CD4-positive, CD25-positive, alpha-beta regulatory T cell (primary cell): ENCODE measurements at regions not wholly inside any gene's neighbourhood (a gene's known extent, or its start where the extent isn't known, plus 50 kb on each side); places are given as distances from the start of the nearest gene placed in this dataset.

Source experiments
- ATAC-seq, 2 donors: fragments of 150-1000 bp; cut with Tn5 transposase; one replicate each; pipeline ENCODE4 v1.10.0; 2021; ENCODE audit warnings: low read depth in 2 of 2, moderate number of reproducible peaks in 2 of 2, moderate library complexity in 1 of 2
- DNase-seq, 3 donors: peaks; one replicate each; pipeline versions ENCODE4 v3.0.0 to v3.0.0-alpha.2; 2012 to 2022; ENCODE audit warnings: mixed read lengths in 1 of 3
- H3K27ac ChIP-seq: one replicate; pipeline ENCODE4 v1.7.0; 2013; ENCODE audit warnings: mild to moderate bottlenecking, low read length; ENCODE audit not compliant: insufficient read depth, poor library complexity, severe bottlenecking
- H3K27me3 ChIP-seq: one replicate; pipeline ENCODE4 v1.7.0; 2013; ENCODE audit warnings: low read length; ENCODE audit not compliant: control insufficient read depth, insufficient read depth
- H3K36me3 ChIP-seq: one replicate; pipeline ENCODE4 v1.7.0; 2013; ENCODE audit warnings: mild to moderate bottlenecking, low read length, moderate library complexity; ENCODE audit not compliant: control insufficient read depth, insufficient read depth
- H3K4me1 ChIP-seq: 2 replicates; pipeline ENCODE4 v1.7.0; 2013; ENCODE audit warnings: mild to moderate bottlenecking, low read length; ENCODE audit not compliant: insufficient read depth, control insufficient read depth, poor library complexity, severe bottlenecking
- H3K4me3 ChIP-seq: one replicate; pipeline ENCODE4 v1.7.0; 2013; ENCODE audit warnings: low read depth, mild to moderate bottlenecking, low read length, moderate library complexity
- H3K9me3 ChIP-seq, 2 experiments: 1 replicate in 1 of 2; 2 replicates in 1 of 2; pipeline ENCODE4 v1.7.0; 2013; ENCODE audit warnings: low read length in 2 of 2, mild to moderate bottlenecking in 1 of 2, moderate library complexity in 1 of 2; ENCODE audit not compliant: control insufficient read depth in 2 of 2
- H3K27ac Mint-ChIP-seq, 3 donors: one replicate each; pipeline ENCODE4 v1.8.0; 2020 to 2022; ENCODE audit warnings: mild to moderate bottlenecking in 3 of 3, mixed read lengths in 3 of 3, moderate library complexity in 2 of 3
- H3K27me3 Mint-ChIP-seq: one replicate; pipeline ENCODE4 v1.8.0; 2022; ENCODE audit warnings: mild to moderate bottlenecking, mixed read lengths
- H3K36me3 Mint-ChIP-seq: one replicate; pipeline ENCODE4 v1.8.0; 2020; ENCODE audit warnings: mixed read lengths
- H3K4me1 Mint-ChIP-seq, 4 donors: one replicate each; pipeline ENCODE4 v1.8.0; 2020 to 2022; ENCODE audit warnings: mixed read lengths in 4 of 4, mild to moderate bottlenecking in 1 of 4
- H3K4me3 Mint-ChIP-seq, 4 donors: one replicate each; pipeline ENCODE4 v1.8.0; 2020 to 2022; ENCODE audit warnings: mild to moderate bottlenecking in 4 of 4, mixed read lengths in 4 of 4, moderate library complexity in 3 of 4
- H3K9me3 Mint-ChIP-seq, 7 donors: one replicate each; pipeline ENCODE4 v1.8.0; 2020 to 2022; ENCODE audit warnings: mixed read lengths in 7 of 7, mild to moderate bottlenecking in 3 of 7, moderate library complexity in 2 of 7

GRCh38 chr14:97724265-97724731 lies 927.1 kb downstream of the VRK1 start:
- Mint-ChIP-seq H3K36me3 (peaks cover 8% of the 10 kb centered on the region), H3K27ac (peak overlapping the region; percentile 88 to 97 (median 96)), H3K9me3 (peaks cover 0 to 2% (median 0%) of the 10 kb centered on the region in 7 donors), H3K4me1 (peaks cover 43 to 86% (median 60%) of the 10 kb centered on the region in 4 donors), H3K4me3 (peak overlapping the region; percentile 71 to 91 (median 85)), H3K27me3 (peaks cover 5% of the 10 kb centered on the region)
- peak; percentile 90 to 93 for ATAC-seq
- Histone ChIP-seq H3K4me1 (peaks cover 48% of the 10 kb centered on the region), H3K27me3 (no peaks in the 10 kb centered on the region), H3K27ac (peak overlapping the region; percentile 78), H3K36me3 (no peaks in the 10 kb centered on the region), H3K4me3 (peak overlapping the region; percentile 78), H3K9me3 (no peaks in the 10 kb centered on the region)
- DNase-seq = peak in 2 of 3 donors; percentile 52 to 86

GRCh38 chr14:97726676-97727075 lies 929.5 kb downstream of the VRK1 start:
- Mint-ChIP-seq H3K4me3 (peak overlapping the region in 3 of 4 donors; percentile 37 to 59 (median 41)), H3K36me3 (peaks cover 4% of the 10 kb centered on the region), H3K4me1 (peaks cover 39 to 78% (median 45%) of the 10 kb centered on the region in 4 donors), H3K27me3 (no peaks in the 10 kb centered on the region), H3K27ac (peak overlapping the region; percentile 88 to 92 (median 90)), H3K9me3 (peaks cover 0 to 2% (median 0%) of the 10 kb centered on the region in 7 donors)
- Histone ChIP-seq H3K27me3 (no peaks in the 10 kb centered on the region), H3K36me3 (no peaks in the 10 kb centered on the region), H3K4me1 (peaks cover 31% of the 10 kb centered on the region), H3K27ac (no peak overlapping the region), H3K4me3 (no peak overlapping the region), H3K9me3 (no peaks in the 10 kb centered on the region)
- ATAC-seq = no peak
- DNase-seq = peak in 1 of 3 donors; percentile 35

- H3K36me3 Mint-ChIP-seq = no peaks in the 10 kb centered on the region
Observed at GRCh38 chr14:97730706-97731105, 933.5 kb downstream of the VRK1 start.

GRCh38 chr14:97731800-97732199 lies 934.6 kb downstream of the VRK1 start:
- DNase-seq (no peak), ATAC-seq (peak; percentile 28 to 37)
- Histone ChIP-seq H3K9me3 (no peaks in the 10 kb centered on the region), H3K27ac (no peak overlapping the region), H3K4me1 (no peaks in the 10 kb centered on the region), H3K36me3 (no peaks in the 10 kb centered on the region), H3K4me3 (no peak overlapping the region), H3K27me3 (no peaks in the 10 kb centered on the region)
- peaks cover 3 to 34% (median 19%) of the 10 kb centered on the region in 4 donors for H3K4me1 Mint-ChIP-seq
- H3K27me3 Mint-ChIP-seq = peaks cover 4% of the 10 kb centered on the region
- peak overlapping the region in 2 of 3 donors; percentile 44 to 82 for H3K27ac Mint-ChIP-seq
- H3K36me3 Mint-ChIP-seq = no peaks in the 10 kb centered on the region
- H3K9me3 Mint-ChIP-seq = peaks cover 0 to 2% (median 0%) of the 10 kb centered on the region in 7 donors
- no peak overlapping the region for H3K4me3 Mint-ChIP-seq

More at GRCh38 chr14:97730706-97731105, 933.5 kb downstream of the VRK1 start:
- ATAC-seq (peak; percentile 37 to 50), DNase-seq (peak in 1 of 3 donors; percentile 22)
- peak overlapping the region in 2 of 4 donors; percentile 13 to 15 for H3K4me3 Mint-ChIP-seq
- H3K9me3 Mint-ChIP-seq = peaks cover 0 to 2% (median 0%) of the 10 kb centered on the region in 7 donors
- H3K4me3 ChIP-seq = no peak overlapping the region
- H3K27ac ChIP-seq = no peak overlapping the region
- H3K27ac Mint-ChIP-seq = peak overlapping the region; percentile 36 to 82 (median 43)
- H3K4me1 Mint-ChIP-seq = peaks cover 10 to 45% (median 25%) of the 10 kb centered on the region in 4 donors
- peaks cover 2% of the 10 kb centered on the region for H3K4me1 ChIP-seq
- H3K27me3 Mint-ChIP-seq = no peaks in the 10 kb centered on the region
- no peaks in the 10 kb centered on the region for H3K27me3 ChIP-seq
- no peaks in the 10 kb centered on the region for H3K36me3 ChIP-seq
- no peaks in the 10 kb centered on the region for H3K9me3 ChIP-seq

GRCh38 chr14:97747316-97747715 lies 950.1 kb downstream of the VRK1 start:
- H3K4me1 Mint-ChIP-seq = peaks cover 0 to 2% (median 0%) of the 10 kb centered on the region in 4 donors
- Histone ChIP-seq H3K27ac (no peak overlapping the region), H3K4me1 (no peaks in the 10 kb centered on the region), H3K4me3 (no peak overlapping the region), H3K9me3 (no peaks in the 10 kb centered on the region), H3K27me3 (no peaks in the 10 kb centered on the region), H3K36me3 (no peaks in the 10 kb centered on the region)
- DNase-seq = no peak
- ATAC-seq = no peak
- no peaks in the 10 kb centered on the region for H3K27me3 Mint-ChIP-seq
- no peak overlapping the region for H3K27ac Mint-ChIP-seq
- peaks cover 0 to 6% (median 0%) of the 10 kb centered on the region in 7 donors for H3K9me3 Mint-ChIP-seq
- H3K36me3 Mint-ChIP-seq = peaks cover 4% of the 10 kb centered on the region
- no peak overlapping the region for H3K4me3 Mint-ChIP-seq

- peaks cover 0 to 6% (median 0%) of the 10 kb centered on the region in 7 donors for H3K9me3 Mint-ChIP-seq
- Histone ChIP-seq H3K4me1 (no peaks in the 10 kb centered on the region), H3K36me3 (no peaks in the 10 kb centered on the region), H3K9me3 (no peaks in the 10 kb centered on the region), H3K27ac (no peak overlapping the region), H3K27me3 (no peaks in the 10 kb centered on the region), H3K4me3 (no peak overlapping the region)
- no peak for DNase-seq
- H3K27me3 Mint-ChIP-seq = no peaks in the 10 kb centered on the region
- no peak overlapping the region for H3K27ac Mint-ChIP-seq
- no peak overlapping the region for H3K4me3 Mint-ChIP-seq
- H3K4me1 Mint-ChIP-seq = peaks cover 0 to 2% (median 0%) of the 10 kb centered on the region in 4 donors
- peaks cover 4% of the 10 kb centered on the region for H3K36me3 Mint-ChIP-seq
- no peak for ATAC-seq
Observed at GRCh38 chr14:97748616-97749015, 951.4 kb downstream of the VRK1 start.

- H3K4me1 Mint-ChIP-seq = peaks cover 0 to 12% (median 6%) of the 10 kb centered on the region in 4 donors
- H3K27ac Mint-ChIP-seq = no peak overlapping the region
- H3K4me1 ChIP-seq = peaks cover under 1% of the 10 kb centered on the region
- no peaks in the 10 kb centered on the region for H3K36me3 Mint-ChIP-seq
- no peaks in the 10 kb centered on the region for H3K9me3 ChIP-seq
- no peak overlapping the region for H3K27ac ChIP-seq
- ATAC-seq (no peak), DNase-seq (no peak)
- H3K4me3 Mint-ChIP-seq = no peak overlapping the region
- H3K4me3 ChIP-seq = no peak overlapping the region
- peaks cover 4% of the 10 kb centered on the region for H3K27me3 Mint-ChIP-seq
- peaks cover 0 to 4% (median 0%) of the 10 kb centered on the region in 7 donors for H3K9me3 Mint-ChIP-seq
- H3K27me3 ChIP-seq = no peaks in the 10 kb centered on the region
- H3K36me3 ChIP-seq = no peaks in the 10 kb centered on the region
Observed at GRCh38 chr14:97757491-97757890, 960.3 kb downstream of the VRK1 start.

- peaks cover 15% of the 10 kb centered on the region for H3K27me3 Mint-ChIP-seq
- H3K9me3 Mint-ChIP-seq = peaks cover 0 to 1% (median 0%) of the 10 kb centered on the region in 7 donors
- Histone ChIP-seq H3K27ac (no peak overlapping the region), H3K4me3 (no peak overlapping the region), H3K27me3 (peaks cover 3% of the 10 kb centered on the region), H3K4me1 (peaks cover 4% of the 10 kb centered on the region), H3K9me3 (no peaks in the 10 kb centered on the region), H3K36me3 (no peaks in the 10 kb centered on the region)
- no peak for DNase-seq
- no peak overlapping the region for H3K27ac Mint-ChIP-seq
- H3K4me3 Mint-ChIP-seq = no peak overlapping the region
- no peak for ATAC-seq
- H3K4me1 Mint-ChIP-seq = peaks cover 0 to 22% (median 16%) of the 10 kb centered on the region in 4 donors
- H3K36me3 Mint-ChIP-seq = no peaks in the 10 kb centered on the region
Observed at GRCh38 chr14:97760050-97760449, 962.9 kb downstream of the VRK1 start.
